GM21528 (cell line): ENCODE measurements at regions not wholly inside any gene's neighbourhood (a gene's known extent, or its start where the extent isn't known, plus 50 kb on each side); places are given as distances from the start of the nearest gene placed in this dataset.
"Not testable (repeated sequence)": the region's sequence is repeated elsewhere in the genome, so short reads cannot be mapped to it uniquely, and the experiment has no call there.

ENCODE experiments used
- ATAC-seq: cut with Tn5 transposase; IDR thresholded peaks from one replicate; pipeline ENCODE4 v1.9.1; 2021; ENCODE audit warnings: mild to moderate bottlenecking, moderate library complexity; ENCODE audit not compliant: unreplicated experiment, low FRiP score

DNA sequence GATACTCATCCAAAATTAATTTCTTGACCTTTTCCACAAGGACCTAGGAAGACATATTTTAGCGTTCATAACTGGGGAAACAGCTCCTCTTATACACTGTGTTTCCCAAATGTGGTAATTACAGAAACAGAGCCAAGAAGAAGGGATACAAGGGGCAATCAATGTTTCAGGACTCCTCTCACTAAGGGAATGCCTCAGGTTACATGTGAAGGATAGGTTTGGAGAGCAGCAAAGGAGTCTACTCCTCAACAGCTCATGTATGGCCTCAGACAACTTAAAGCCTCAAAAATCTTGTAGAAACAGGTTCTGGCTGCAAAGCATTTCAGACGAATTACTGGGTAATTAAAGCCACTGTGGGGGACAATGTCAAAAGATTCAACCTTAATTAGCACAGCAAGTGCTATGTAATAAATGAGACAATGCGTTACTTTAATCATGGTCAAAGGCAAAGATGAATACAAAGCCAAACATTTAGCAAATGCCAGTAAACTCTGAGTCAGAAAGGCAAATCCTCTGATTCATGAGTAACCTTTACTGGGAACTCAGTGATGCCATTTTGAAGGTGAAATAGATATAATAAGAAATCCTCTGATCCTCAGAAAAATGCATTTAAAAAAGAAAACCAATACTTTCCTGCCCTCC lies 1111.2 kb downstream of the TUSC7 start:
- no peak for ATAC-seq

DNA sequence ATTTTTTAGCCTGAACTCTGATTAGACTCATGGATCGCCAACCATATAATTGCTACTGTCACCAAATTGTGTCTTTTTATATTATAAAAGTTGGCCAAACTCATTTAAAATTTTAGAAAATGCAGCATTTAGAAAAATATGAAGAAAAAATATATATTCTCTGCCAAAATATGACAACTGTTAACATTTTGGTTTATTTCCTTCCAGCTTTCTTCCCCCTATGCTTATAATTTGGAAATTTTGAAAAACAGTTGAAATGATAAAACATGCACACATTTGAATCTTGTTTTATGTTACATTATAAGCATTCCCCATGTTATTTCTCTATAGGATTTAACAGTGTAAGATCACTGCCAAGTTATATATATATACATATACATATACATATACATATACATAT lies 1112.8 kb downstream of the TUSC7 start:
- no peak for ATAC-seq

DNA sequence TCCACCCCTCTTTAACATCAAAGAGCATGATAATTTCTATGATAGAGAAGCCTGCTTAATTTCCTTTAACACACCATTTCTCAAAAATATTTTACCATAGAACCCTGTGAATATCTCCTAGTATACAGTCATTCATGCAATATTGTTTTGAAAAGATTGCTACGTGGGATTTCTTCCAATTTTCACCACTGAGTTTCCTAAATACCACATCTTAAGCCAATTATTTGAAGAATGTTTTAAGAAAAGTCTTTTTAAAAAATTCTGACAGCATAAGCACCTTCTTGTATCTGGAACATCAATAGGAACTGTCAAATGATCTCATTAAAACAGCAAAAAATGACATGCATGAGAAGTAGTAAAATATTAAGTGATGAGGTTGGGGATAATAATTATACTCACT lies 1126.7 kb downstream of the TUSC7 start:
- ATAC-seq = no peak

DNA sequence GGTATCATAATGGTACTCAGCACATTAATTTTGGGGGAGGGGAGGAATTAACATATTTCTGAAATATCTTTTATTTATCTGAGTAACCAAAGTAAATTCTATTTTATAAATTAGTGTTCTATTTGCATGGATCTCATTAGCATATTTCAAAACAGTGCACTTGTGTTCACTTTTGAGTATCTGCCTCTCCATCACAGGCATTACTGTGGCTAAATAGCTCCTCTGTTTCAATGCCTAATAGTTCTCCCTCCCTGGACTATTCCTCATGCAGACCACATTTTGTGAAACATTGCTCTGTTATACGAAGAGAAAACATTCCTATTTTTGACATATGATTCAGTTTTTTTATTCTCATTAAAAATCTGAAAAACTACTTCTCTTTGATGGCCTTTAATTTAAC lies 1127.8 kb downstream of the TUSC7 start:
- no peak for ATAC-seq

DNA sequence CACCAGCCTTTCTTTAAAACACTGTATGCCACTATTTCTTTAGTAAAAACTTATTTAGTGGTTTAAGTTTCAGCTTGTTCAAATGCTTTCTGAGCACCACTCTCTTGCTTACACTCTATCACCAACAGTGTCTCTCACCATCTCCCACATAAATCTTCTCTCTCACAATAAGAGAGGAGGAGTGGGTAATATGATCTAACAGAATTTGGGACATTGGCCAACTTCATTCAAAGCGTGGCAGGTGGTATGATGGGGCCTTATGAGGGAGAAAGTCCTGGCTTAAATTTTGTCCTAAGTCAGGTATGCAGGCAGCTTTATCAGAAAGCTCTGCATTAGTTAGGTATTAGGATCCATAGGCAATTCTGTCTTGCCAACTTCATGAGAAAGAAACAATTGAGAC lies 1132.5 kb downstream of the TUSC7 start:
- no peak for ATAC-seq

DNA sequence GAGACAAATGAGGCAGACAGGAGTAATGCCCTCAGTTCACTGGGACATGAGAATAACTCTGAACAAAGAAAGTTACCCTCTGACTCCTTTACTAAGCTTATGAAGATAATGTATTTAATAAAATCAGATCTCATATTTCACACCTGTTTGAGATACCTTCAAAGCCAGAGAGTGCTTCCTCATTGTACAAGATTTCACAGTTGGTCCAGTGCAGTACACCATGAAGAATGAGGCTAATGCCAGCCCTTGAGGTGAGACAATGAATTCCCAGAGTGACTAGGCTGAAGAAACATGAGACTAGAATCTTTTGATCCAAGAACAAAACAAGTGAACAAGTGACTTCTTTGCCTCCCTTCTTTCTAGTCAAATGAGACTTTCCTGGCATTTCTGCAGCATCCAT lies 1133.8 kb downstream of the TUSC7 start:
- no peak for ATAC-seq

DNA sequence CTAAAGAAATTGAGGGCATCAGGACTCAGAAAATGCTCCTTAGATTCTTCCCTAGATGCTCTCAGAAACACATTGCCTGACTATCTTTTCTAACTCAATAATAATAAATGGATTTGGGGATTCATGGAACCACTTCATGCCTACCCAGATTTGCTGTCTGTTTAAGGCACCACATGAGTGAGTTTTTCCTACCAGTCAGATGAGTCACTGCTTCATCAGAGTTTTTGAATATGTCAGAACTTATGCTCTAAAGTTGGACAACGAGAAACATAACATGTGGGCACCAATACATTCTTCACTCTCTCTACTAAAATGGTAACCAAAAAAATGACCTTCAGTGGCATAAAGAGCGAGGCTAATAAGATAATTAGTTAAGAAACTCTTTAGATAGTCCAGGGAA lies 1135.1 kb downstream of the TUSC7 start:
- ATAC-seq = no peak

DNA sequence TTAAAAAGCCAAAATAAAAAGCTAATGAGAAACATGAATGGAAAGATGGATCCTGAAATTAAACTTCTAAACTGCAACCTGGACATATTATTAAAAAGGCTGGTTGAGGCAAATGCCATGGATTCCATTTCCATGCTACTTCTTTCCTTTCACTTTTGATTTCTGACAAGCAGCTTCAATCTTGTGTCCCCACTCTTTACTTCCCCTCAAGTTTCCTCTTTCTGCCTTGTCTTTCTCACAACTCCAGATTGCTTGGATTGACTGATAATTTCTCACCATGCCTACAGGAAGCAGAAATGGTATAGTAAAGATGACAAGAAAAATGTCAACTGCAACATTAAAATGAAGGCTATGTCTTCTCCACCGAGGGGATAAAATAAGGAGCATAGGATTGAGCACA lies 1136.7 kb downstream of the TUSC7 start:
- no peak for ATAC-seq

DNA sequence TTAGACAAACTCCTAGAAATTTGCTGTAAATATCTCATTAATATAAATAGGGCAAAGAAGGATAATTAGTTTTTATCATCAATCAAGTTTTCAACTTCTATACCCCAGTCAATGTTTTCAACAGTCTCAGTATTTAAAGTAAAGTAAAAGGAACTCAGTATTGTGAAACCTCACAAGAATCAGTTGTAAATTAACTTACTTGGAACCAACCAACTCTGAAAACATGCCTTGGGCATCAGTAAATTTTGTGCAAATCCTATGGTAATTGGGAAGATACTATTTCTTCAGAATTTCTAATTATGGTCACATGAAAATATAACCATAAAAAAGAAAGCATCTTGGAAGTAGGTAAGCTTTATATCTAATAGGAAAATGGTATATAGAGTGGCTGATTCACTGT lies 1139.0 kb downstream of the TUSC7 start:
- ATAC-seq = no peak

DNA sequence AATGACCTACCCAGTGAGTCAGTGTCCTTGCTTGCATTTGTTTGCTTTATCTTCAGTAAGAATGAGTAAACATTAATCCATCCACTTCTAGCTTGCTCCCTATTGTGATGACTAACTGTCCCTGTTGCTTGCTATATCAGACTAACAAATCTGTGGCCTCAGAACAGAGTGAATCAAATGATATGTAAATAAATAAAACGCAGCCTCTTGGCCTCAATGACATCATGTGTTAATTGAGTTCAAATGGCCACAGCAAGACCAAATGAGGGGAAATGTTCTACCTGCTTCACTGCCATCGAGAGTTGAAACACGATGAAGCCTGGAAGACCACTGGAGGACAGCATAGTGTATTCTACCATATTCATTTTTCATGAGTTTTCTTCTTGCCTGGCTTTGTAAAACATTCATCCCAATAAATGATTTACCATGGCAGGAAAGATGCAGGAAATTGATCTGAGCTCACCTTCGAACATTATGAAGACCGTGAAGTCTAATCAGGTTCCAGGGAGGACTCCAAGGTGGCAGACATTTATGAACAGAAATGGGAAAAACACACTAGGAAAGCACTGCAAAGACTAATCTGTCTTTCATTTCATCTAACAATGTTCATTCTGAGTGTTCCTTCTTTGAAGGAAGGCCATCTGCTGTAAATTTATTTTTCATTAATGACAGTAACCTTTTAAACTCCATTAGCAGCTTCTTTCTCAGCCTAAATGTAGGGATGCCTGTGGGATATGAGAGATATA lies 1144.5 kb downstream of the TUSC7 start:
- ATAC-seq = no peak

DNA sequence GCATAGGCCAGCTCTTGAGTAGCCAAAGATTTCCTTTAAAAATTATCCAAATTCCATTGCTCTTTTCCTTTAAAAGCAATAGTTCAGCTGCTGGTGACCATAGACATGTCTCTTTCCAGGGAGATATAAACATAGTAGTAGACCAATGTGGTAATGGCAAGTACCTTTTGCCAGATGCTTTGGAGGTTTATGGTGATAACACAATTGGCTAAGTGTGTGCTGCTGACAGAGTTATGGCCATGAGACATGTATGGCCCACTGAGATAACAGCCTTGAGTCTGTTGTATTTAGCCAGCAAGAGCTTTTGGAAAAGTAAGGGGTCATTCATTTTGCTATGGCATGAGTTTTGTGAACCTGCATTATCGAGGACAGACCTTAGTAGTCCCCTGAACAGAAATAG lies 1146.8 kb downstream of the TUSC7 start:
- ATAC-seq = no peak

DNA sequence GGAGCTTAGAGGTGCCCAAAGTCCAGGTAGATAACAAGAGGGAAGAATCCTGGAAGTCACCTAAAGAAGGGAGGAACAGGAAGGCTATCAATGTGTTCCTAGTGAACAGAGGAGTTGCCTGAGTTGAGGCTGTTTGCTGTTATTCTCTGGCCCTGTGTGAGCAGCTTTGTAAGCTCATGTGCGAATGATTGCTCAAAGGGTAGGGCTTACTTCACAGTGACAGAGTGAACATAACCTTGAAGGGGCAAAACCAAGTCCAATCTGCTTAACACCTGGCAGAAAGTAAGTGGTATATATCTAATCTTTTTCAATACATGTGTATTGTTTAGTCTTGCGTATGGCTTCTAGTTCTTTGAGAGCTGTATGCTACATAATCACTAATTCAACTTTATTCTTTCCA lies 1153.6 kb downstream of the TUSC7 start:
- no peak for ATAC-seq

DNA sequence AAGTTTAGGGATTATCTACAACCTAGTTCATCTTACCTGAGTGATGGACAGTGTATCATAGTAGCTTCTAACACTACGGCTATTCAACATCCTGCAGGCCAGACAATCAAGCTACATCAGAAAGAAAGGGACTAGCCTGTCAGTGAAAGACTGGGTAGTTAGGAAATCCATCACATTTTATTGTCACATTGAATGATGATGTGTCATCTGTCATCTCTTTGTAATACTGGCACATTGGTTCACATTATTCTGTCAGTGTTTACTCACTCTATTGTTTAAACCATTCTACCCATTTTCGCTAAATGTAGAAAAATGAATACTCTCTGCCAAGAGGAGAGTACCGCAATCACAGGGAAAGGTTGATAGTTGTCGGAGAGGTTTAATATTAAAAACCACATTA lies 1155.8 kb downstream of the TUSC7 start:
- no peak for ATAC-seq

DNA sequence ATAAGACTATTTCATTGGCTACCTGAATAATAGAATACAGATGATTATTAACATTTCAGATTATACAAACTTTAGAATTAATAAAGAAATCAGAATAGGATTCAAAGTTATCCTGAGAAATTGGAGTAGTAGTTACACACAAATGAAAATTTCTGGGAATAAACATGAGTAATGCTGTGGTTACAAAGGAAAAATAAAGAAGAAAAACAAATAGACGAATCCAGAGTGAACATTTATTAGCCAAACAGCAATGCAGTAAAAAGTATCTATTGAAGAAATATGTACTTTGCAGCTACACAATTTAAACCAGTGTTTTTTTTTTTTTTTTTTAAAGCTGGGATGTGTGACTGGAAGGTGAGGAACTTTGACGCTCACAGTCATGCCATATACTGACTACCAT lies 1159.2 kb downstream of the TUSC7 start:
- ATAC-seq = no peak

DNA sequence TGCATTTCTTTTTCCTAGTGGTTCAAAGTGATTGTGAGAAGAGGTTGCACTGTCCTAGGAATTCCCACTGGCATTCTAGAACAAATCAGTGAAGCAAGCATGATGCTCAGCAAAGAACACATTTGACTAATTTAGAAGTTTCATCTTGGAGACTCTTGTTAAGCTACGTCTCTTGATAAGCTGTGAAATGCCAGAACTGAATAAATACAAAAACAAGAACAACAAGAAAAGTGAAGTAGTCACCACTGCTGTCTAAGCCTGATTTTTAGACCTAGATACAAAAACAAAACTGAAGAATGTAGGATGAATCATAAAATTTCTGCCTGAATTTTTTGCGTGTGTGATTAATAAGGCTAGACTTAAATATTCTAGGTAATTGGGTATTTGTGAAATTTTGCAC lies 1162.4 kb downstream of the TUSC7 start:
- ATAC-seq = no peak

DNA sequence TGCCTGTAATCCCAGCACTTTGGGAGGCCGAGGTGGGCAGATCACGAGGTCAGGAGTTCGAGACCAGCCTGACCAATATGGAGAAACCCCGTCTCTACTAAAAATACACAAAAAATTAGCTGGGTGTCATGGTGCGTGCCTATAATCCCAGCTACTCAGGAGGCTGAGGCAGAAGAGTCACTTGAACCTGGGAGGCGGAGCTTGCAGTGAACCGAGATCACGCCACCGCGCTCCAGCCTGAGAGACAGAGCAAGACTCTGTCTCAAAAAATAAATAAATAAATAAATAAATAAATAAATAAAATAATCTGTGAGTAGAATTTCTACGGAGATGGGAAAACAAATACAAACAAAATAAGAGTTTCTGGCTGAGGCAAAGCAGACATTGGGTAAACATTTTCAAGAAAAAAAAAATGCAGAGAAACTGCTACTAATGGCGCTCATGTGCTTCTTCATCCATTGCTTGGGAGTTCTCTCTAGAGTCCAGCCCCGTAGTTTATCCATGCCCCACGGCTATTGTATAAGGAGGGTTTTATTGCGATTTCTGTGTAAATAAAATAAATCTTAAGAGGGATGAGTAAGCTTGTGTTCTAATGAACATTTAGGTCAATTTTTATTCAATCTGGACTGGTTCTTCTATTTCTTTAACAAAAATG lies 1161.9 kb downstream of the IGSF11 start:
- ATAC-seq = not testable (repeated sequence)

DNA sequence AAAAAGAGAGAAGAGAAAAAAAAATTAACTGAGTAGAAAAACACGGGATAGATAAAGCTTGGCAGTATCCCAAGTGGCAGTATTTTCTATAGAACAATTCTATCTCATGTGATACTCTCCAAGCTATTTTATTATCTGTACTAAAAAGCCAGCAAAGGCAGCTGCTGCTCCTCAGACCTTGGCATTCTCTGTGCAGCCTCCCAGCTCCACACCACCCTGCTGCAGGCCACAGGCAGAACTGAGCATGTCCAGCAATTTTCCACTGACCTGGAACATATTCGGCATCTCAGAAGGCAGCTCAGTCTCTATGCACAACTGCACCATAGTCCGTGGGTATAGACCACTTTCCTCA lies 1161.4 kb downstream of the IGSF11 start:
- no peak for ATAC-seq

DNA sequence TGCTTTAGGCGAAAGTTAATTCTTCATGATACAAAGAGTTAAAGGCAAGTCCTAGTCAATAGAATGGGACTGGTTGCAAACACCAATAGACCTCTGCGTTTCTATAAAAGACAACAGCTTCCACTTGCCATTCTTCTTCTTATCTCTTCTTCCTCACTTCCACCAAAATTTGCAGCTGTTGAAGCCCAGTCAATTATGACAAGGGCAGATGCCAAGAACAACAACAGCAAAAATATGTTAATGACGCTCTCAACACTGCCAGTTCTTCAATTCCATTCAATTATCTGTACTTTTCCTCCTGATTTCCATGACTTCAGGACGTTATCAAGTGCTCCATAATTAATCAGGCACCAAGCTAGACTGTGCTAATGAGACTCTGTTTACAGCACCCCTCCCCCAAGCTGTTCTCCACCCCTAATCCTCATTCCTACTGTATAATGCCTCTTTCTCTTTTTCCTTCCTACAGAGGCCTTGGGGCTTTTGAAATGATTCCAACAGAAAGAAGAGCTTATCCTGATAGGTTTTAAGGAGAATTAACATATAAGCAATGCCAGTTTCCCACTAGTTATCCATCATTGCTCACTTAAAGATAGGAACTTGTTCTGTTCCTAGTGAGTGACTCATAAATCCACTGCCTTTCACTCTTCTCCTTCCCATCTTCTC lies 1160.5 kb downstream of the IGSF11 start:
- ATAC-seq = no peak

DNA sequence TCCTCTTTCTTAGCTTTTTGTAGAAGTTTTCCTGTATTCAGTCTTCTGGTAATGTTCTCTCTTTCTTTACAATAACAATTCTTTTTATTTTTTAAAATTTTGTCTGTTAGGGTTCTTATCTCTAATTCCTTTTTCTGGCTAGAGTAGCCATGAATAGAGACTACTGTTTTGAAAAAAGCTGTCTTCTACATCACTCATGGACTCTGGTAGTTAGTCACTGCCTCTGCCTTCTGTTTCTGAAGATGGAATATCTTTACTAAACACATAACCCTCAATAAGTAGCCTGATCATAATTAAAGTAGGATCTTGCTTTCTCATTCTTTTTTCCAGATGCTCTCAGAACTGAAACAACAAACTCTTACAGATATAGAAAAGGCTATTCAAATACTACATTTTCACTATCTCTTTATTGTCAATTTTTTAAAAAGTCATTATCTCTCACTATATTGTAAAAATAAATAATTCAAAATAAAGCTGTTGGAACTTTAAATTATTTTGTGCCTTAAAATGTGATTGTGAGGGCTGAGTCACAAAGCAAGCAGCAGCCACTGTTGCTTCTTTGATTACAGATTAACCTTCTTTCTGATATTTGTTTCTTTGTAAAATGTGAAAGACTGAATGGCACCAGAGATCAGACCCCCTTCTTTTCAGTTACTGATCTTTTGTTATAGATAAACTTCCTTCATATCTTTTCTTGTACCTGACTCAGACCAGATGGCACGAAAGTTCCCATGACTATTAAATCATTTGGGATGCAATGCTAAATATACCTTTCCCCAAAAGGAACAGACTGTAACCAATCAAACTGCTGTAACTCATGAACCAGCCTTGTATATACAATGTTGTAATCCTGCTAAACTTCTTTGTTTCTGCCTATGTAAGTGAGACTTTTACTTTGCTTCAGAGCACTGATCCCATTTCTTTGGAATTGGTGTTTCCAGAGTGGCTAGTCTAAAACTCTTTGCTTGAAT lies 1159.5 kb downstream of the IGSF11 start:
- no peak for ATAC-seq

DNA sequence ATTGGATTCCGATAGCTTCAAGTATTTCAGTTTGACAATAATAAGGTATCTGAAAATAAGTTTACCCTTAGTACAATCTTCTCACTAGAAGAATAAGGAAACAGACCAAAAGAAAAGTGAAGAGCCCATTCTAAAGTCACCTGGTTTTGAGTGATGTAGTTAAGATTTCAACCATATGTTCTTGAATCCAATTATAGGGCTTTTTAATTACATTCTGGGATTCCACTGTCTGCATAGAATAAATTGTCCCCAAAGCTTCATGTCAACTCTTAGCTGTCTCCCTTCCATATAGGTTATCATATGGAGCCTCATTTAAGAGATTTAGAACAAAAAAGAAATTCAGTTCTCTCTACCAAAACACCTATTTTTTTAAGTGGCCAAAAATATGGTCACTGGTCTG lies 1158.8 kb downstream of the IGSF11 start:
- no peak for ATAC-seq
